ENCODE measurements at regions not wholly inside any gene's neighbourhood (a gene's known extent, or its start where the extent isn't known, plus 50 kb on each side); places are given as distances from the start of the nearest gene placed in this dataset.

DNA sequence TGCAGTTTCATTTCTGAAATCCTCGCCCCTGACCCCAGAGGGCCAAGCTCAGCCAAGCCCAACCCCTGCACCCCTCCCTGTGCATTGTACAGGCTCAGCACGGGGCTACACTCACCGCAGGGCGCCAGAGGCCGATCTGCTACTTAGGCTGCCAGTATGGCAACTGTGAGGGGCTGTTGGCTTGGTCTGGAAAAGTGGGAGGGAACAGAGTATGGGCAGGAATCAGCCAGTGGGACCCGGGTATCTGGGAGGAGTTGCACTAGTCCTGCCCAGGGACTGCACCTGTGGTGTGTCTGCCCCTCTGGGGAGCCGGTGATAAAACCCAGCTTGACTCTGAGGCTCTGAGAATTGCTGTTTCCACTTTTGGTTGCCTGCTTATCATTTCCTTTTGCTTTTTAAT, 167.4 kb upstream of the KIF2A start:
- TF ChIP-seq, protein P1, sequence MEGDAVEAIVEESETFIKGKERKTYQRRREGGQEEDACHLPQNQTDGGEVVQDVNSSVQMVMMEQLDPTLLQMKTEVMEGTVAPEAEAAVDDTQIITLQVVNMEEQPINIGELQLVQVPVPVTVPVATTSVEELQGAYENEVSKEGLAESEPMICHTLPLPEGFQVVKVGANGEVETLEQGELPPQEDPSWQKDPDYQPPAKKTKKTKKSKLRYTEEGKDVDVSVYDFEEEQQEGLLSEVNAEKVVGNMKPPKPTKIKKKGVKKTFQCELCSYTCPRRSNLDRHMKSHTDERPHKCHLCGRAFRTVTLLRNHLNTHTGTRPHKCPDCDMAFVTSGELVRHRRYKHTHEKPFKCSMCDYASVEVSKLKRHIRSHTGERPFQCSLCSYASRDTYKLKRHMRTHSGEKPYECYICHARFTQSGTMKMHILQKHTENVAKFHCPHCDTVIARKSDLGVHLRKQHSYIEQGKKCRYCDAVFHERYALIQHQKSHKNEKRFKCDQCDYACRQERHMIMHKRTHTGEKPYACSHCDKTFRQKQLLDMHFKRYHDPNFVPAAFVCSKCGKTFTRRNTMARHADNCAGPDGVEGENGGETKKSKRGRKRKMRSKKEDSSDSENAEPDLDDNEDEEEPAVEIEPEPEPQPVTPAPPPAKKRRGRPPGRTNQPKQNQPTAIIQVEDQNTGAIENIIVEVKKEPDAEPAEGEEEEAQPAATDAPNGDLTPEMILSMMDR (IDR thresholded peaks at IDR 0.05; ENCODE audit: low read depth, low read length) = no peak
- TF ChIP-seq POLR2A (IDR thresholded peaks at IDR 0.05; ENCODE audit: extremely low read depth, insufficient read length) = no peak
- no peak for TF ChIP-seq MYC (IDR thresholded peaks at IDR 0.05; ENCODE audit: low read depth, low read length)
- TF ChIP-seq, protein P2, sequence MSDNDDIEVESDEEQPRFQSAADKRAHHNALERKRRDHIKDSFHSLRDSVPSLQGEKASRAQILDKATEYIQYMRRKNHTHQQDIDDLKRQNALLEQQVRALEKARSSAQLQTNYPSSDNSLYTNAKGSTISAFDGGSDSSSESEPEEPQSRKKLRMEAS (IDR thresholded peaks at IDR 0.05; ENCODE audit: low read depth, low read length) = no peak

Measured in NB4 (cell line).